Parathyroid adenoma (tissue), 2 donors: ENCODE measurements at regions not wholly inside any gene's neighbourhood (a gene's known extent, or its start where the extent isn't known, plus 50 kb on each side); places are given as distances from the start of the nearest gene placed in this dataset.

Source experiments
- H2AFZ ChIP-seq: fragments of 300-600 bp; sonication (generic); one replicate; pipeline ENCODE4 v1.7.0; 2017; ENCODE audit warnings: antibody characterized with exemption, mild to moderate bottlenecking
- H3K27ac ChIP-seq: fragments of 300-600 bp; sonication (generic); one replicate; pipeline ENCODE4 v1.7.0; 2017
- H3K27me3 ChIP-seq: fragments of 300-600 bp; sonication (generic); one replicate; pipeline ENCODE4 v1.7.0; 2017; ENCODE audit warnings: low read length; ENCODE audit not compliant: control insufficient read depth, insufficient read depth
- H3K36me3 ChIP-seq: fragments of 300-600 bp; sonication (generic); one replicate; pipeline ENCODE4 v1.7.0; 2017; ENCODE audit warnings: low read length; ENCODE audit not compliant: control insufficient read depth, insufficient read depth
- H3K4me1 ChIP-seq: fragments of 300-600 bp; sonication (generic); one replicate; pipeline ENCODE4 v1.7.0; 2017; ENCODE audit warnings: control low read depth
- H3K4me2 ChIP-seq: fragments of 300-600 bp; sonication (generic); one replicate; pipeline ENCODE4 v1.7.0; 2017; ENCODE audit warnings: low read length
- H3K4me3 ChIP-seq: fragments of 300-600 bp; sonication (generic); one replicate; pipeline ENCODE4 v1.7.0; 2017; ENCODE audit warnings: low read depth, low read length
- H3K79me2 ChIP-seq: fragments of 300-600 bp; sonication (generic); one replicate; pipeline ENCODE4 v1.7.0; 2017; ENCODE audit warnings: control low read depth
- H3K9ac ChIP-seq: fragments of 300-600 bp; sonication (generic); one replicate; pipeline ENCODE4 v1.7.0; 2017; ENCODE audit warnings: mild to moderate bottlenecking
- H3K9me3 ChIP-seq: fragments of 300-600 bp; sonication (generic); one replicate; pipeline ENCODE4 v1.7.0; 2017; ENCODE audit warnings: low read length; ENCODE audit not compliant: control insufficient read depth
- TF ChIP-seq, protein P1 (sequence below): fragments of 300-600 bp; sonication (generic); IDR thresholded peaks from one replicate; pipeline ENCODE4 v1.7.0; 2017; ENCODE audit warnings: antibody characterized with exemption, mild to moderate bottlenecking
- donor health status: primary hyperparathyroidism.

DNA sequence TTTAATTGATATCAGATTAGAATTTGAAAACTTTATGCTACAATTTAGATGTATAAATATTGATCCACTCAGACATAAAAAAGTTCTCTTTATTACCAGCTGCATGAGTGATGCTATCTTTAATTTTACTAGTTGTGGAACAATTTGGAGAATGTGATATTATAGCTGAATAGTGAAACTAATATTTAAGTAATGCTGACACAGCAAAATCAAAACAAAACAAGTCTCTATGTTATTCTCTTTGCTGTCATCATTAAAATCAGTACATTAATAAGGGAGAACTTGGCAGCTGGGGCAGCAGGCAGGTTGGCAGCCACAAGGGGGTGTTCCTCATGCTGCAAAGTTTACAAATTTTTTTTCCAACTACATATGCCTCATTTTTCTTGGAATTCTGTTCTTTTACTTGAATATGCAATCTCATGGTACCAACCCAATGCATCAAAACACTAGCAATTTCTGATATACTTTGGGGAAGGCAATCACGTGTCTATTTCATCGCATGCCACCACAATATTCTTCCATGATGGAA lies 585.3 kb downstream of the FGF9 start:
- no peaks in the 10 kb centered on the region for H3K27me3 ChIP-seq
- H3K4me1 ChIP-seq, result no peaks in the 10 kb centered on the region
- H3K9me3 ChIP-seq, result no peaks in the 10 kb centered on the region
- TF ChIP-seq, protein P1, sequence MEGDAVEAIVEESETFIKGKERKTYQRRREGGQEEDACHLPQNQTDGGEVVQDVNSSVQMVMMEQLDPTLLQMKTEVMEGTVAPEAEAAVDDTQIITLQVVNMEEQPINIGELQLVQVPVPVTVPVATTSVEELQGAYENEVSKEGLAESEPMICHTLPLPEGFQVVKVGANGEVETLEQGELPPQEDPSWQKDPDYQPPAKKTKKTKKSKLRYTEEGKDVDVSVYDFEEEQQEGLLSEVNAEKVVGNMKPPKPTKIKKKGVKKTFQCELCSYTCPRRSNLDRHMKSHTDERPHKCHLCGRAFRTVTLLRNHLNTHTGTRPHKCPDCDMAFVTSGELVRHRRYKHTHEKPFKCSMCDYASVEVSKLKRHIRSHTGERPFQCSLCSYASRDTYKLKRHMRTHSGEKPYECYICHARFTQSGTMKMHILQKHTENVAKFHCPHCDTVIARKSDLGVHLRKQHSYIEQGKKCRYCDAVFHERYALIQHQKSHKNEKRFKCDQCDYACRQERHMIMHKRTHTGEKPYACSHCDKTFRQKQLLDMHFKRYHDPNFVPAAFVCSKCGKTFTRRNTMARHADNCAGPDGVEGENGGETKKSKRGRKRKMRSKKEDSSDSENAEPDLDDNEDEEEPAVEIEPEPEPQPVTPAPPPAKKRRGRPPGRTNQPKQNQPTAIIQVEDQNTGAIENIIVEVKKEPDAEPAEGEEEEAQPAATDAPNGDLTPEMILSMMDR, result no peak
- no peak overlapping the region for H3K9ac ChIP-seq
- H3K79me2 ChIP-seq, result no peaks in the 10 kb centered on the region
- no peak overlapping the region for H3K4me2 ChIP-seq
- no peak overlapping the region for H2AFZ ChIP-seq
- H3K27ac ChIP-seq, result no peak overlapping the region
- no peak overlapping the region for H3K4me3 ChIP-seq
- H3K36me3 ChIP-seq, result no peaks in the 10 kb centered on the region

DNA sequence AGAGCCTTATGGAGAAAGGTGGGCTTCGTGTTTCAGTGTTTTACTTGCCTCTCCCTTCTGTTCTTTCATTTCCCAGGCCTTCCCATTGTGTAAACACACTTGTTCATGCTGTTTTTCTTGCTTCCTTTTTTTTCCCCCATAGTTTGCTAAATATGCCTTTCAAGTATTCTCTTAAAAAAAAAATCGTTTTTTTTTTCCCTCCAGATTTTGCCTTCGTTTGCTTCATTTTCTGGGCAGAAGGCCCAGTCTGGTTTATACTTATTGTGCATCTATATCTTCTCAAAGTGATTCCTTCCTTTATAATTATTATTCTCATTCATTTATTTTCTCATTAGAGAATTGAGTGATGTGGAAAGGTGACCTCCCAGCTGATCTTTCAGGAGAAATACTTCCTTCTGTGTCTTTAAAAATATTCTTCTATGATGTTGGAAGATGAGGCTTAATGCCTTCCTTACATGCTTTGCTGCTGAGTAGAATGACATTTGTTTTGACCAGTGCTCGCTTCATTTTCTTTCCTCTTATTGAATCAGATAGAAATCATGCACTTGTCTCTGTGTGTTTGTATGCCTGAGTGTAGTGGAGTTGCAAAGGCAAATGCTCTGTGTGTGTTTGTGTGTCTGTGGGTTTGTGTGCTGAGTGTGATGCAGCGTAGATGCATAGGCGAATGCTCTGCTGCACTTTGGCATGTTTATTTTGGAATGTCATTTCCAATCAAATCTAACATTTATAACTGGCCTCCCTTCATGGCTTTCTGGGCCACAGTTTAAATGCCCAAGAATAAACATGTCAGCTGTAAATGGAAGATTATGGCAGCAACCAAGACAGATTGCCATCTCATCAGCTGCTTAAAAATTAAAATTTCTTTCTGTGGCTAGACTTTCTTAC lies 591.4 kb downstream of the FGF9 start:
- Histone ChIP-seq H3K36me3 (no peaks in the 10 kb centered on the region), H2AFZ (no peak overlapping the region), H3K27me3 (no peaks in the 10 kb centered on the region), H3K79me2 (no peaks in the 10 kb centered on the region), H3K4me2 (no peak overlapping the region), H3K9ac (no peak overlapping the region), H3K4me1 (no peaks in the 10 kb centered on the region), H3K4me3 (no peak overlapping the region), H3K9me3 (no peaks in the 10 kb centered on the region), H3K27ac (no peak overlapping the region)
- TF ChIP-seq, protein P1, result no peak

DNA sequence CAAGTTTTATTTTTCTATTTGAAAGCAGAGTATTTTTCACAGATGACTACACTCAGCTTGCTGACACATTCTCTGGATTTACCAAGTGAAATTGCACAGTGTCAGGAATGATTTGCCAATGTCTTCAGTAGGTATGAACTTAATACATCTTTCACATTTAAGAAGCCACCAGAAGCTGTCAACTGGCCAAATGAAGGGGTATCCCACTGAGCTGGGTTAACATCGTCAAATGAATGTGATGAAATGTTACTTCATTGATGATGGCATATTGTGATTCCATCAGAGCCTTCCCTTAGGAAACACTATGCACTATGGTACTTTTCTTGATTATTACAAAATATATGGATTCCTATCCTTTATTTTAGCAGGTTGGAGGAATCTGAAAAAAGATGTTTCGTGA lies 592.3 kb downstream of the FGF9 start:
- no peaks in the 10 kb centered on the region for H3K9me3 ChIP-seq

DNA sequence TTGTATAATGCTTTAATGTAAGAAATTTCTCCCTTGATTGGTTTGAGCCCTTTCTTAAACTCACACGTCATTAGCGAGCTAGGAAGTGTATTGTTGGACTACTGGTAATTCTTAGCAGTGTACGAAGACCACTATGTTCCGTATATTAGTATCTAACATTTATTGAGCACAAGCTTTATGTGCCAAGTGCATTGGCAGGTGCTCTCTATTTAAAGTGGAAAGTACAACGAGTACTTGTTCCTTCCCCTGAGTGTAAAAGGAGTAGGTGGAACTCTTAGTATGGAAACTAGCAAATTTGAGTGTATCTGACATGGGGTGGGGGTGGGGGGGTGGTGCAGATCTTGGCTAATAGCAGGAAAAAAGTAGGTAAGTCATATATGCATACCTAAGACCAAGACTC lies 594.7 kb downstream of the FGF9 start:
- Histone ChIP-seq H3K79me2 (no peaks in the 10 kb centered on the region), H3K36me3 (no peaks in the 10 kb centered on the region), H3K9me3 (no peaks in the 10 kb centered on the region), H3K27ac (no peak overlapping the region), H3K9ac (no peak overlapping the region), H2AFZ (no peak overlapping the region), H3K27me3 (no peaks in the 10 kb centered on the region), H3K4me2 (no peak overlapping the region), H3K4me1 (no peaks in the 10 kb centered on the region), H3K4me3 (no peak overlapping the region)
- TF ChIP-seq, protein P1, result no peak

More for the DNA sequence above, 592.3 kb downstream of the FGF9 start:
- Histone ChIP-seq H3K4me3 (no peak overlapping the region), H3K27ac (no peak overlapping the region), H3K27me3 (no peaks in the 10 kb centered on the region), H3K4me1 (no peaks in the 10 kb centered on the region), H3K79me2 (no peaks in the 10 kb centered on the region), H3K4me2 (no peak overlapping the region), H3K9ac (no peak overlapping the region), H2AFZ (no peak overlapping the region), H3K36me3 (no peaks in the 10 kb centered on the region)
- TF ChIP-seq, protein P1, result no peak
